ENCODE measurements at regions not wholly inside any gene's neighbourhood (a gene's known extent, or its start where the extent isn't known, plus 50 kb on each side); places are given as distances from the start of the nearest gene placed in this dataset.

GRCh38 chr5:56432321-56432720, 199.2 kb upstream of the ANKRD55 start:
- no peaks in the 10 kb centered on the region for H3K36me3 ChIP-seq (ENCODE audit: control insufficient read depth in 4 of 4, insufficient read depth in 4 of 4, low read length in 3 of 4)
- H3K27ac ChIP-seq (ENCODE audit: insufficient read depth in 1 of 2, low read depth in 1 of 2, low read length in 2 of 2, poor library complexity in 1 of 2, severe bottlenecking in 2 of 2) = no peak overlapping the region
- H3K4me1 ChIP-seq (ENCODE audit: control extremely low read depth in 1 of 4, control insufficient read depth in 4 of 4, insufficient read depth in 4 of 4, low read length in 3 of 4) = no peaks in the 10 kb centered on the region
- H3K27me3 ChIP-seq (replicated peaks in 2 of 5; ENCODE audit: control insufficient read depth in 4 of 5, insufficient read depth in 5 of 5, low read length in 4 of 5) = no peaks in the 10 kb centered on the region
- no peak overlapping the region for H3K4me3 ChIP-seq (ENCODE audit: control insufficient read depth in 1 of 7, extremely low read depth in 1 of 7, insufficient read depth in 4 of 7, low read depth in 2 of 7, low read length in 6 of 7)
- H3K9me3 ChIP-seq (ENCODE audit: control extremely low read depth in 1 of 5, control insufficient read depth in 4 of 5, insufficient read depth in 2 of 5, low read depth in 1 of 5, low read length in 4 of 5) = no peaks in the 10 kb centered on the region
- CTCF ChIA-PET = no interaction called here
- POLR2A ChIA-PET = interaction anchor here (0.6 kb wide), 1 partner anchor 30 kb away, joined by 3 read pairs; no protein-coding TSS in a partner anchor
- DNase-seq = no peak

DNA sequence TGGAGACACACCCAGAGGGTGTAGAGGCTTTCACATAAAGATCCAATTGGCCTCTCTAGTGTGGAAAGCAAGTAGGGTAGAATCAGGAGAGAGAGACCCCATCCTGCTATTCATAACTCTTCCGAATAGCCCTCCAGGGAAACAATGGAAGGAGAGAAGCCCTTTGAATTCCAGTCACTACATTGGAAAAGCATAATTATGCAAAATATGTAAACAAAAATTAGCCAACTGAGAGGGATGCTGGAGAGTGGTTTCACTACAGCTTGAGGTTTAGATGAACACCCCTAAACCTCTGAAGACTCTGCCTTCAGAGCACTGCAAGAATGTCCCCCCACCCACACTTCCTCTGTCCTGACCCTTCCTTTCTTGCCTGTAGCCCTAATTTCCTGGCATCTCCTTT, 197.3 kb upstream of the ANKRD55 start:
- no peaks in the 10 kb centered on the region for H3K4me1 ChIP-seq (ENCODE audit: control extremely low read depth in 1 of 4, control insufficient read depth in 4 of 4, insufficient read depth in 4 of 4, low read length in 3 of 4)
- CTCF ChIA-PET = no interaction called here
- DNase-seq = no peak
- no peaks in the 10 kb centered on the region for H3K36me3 ChIP-seq (ENCODE audit: control insufficient read depth in 4 of 4, insufficient read depth in 4 of 4, low read length in 3 of 4)
- WGBS (ENCODE audit: insufficient coverage) = no CpG with 5 or more reads among the region's 1 CpG
- POLR2A ChIA-PET = no interaction called here
- no peak overlapping the region for H3K27ac ChIP-seq (ENCODE audit: insufficient read depth in 1 of 2, low read depth in 1 of 2, low read length in 2 of 2, poor library complexity in 1 of 2, severe bottlenecking in 2 of 2)
- H3K9me3 ChIP-seq (ENCODE audit: control extremely low read depth in 1 of 5, control insufficient read depth in 4 of 5, insufficient read depth in 2 of 5, low read depth in 1 of 5, low read length in 4 of 5) = no peaks in the 10 kb centered on the region
- no peaks in the 10 kb centered on the region for H3K27me3 ChIP-seq (replicated peaks in 2 of 5; ENCODE audit: control insufficient read depth in 4 of 5, insufficient read depth in 5 of 5, low read length in 4 of 5)
- H3K4me3 ChIP-seq (ENCODE audit: control insufficient read depth in 1 of 7, extremely low read depth in 1 of 7, insufficient read depth in 4 of 7, low read depth in 2 of 7, low read length in 6 of 7) = no peak overlapping the region

DNA sequence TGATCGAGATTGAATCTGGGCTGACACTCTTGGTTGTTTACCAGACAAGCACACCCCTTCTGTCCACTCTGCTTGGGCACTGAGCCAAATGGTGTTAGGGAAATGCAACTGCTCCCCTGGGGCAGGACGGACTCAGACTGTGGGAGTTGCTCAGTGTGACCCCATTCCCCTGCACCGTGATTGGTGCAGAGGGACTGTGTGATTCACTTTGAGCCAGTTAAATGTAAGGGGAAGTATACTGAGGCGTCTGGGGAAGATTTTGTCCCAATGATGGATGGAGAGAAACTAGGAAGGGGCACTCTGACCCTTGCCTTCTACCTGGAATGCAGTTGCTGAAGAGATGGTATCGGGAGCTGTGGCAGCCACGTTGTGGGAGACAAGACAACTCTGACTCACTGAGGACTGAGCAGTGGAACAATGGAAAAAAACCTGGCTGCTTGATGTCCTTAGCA, 196.0 kb upstream of the ANKRD55 start:
- WGBS (ENCODE audit: insufficient coverage) = 97% methylated on average over 6 of the region's 6 CpGs
- POLR2A ChIA-PET = no interaction called here

GRCh38 chr5:56426693-56427092, 193.6 kb upstream of the ANKRD55 start:
- POLR2A ChIA-PET = no interaction called here
- Histone ChIP-seq H3K27me3 (replicated peaks in 2 of 5; ENCODE audit: control insufficient read depth in 4 of 5, insufficient read depth in 5 of 5, low read length in 4 of 5) (no peaks in the 10 kb centered on the region), H3K4me3 (ENCODE audit: control insufficient read depth in 1 of 7, extremely low read depth in 1 of 7, insufficient read depth in 4 of 7, low read depth in 2 of 7, low read length in 6 of 7) (no peak overlapping the region), H3K9me3 (ENCODE audit: control extremely low read depth in 1 of 5, control insufficient read depth in 4 of 5, insufficient read depth in 2 of 5, low read depth in 1 of 5, low read length in 4 of 5) (peaks cover 0 to 11% (median 3%) of the 10 kb centered on the region in 5 experiments), H3K36me3 (ENCODE audit: control insufficient read depth in 4 of 4, insufficient read depth in 4 of 4, low read length in 3 of 4) (no peaks in the 10 kb centered on the region), H3K4me1 (ENCODE audit: control extremely low read depth in 1 of 4, control insufficient read depth in 4 of 4, insufficient read depth in 4 of 4, low read length in 3 of 4) (no peaks in the 10 kb centered on the region), H3K27ac (ENCODE audit: insufficient read depth in 1 of 2, low read depth in 1 of 2, low read length in 2 of 2, poor library complexity in 1 of 2, severe bottlenecking in 2 of 2) (no peak overlapping the region)
- CTCF ChIA-PET = interaction anchor here (1.6 kb wide), 1 partner anchor 15 kb away, joined by 5 read pairs; no protein-coding TSS in a partner anchor
- 97% methylated on average over 4 of the region's 4 CpGs for WGBS (ENCODE audit: insufficient coverage)
- DNase-seq = no peak

More for the DNA sequence above, 196.0 kb upstream of the ANKRD55 start:
- Histone ChIP-seq H3K9me3 (ENCODE audit: control extremely low read depth in 1 of 5, control insufficient read depth in 4 of 5, insufficient read depth in 2 of 5, low read depth in 1 of 5, low read length in 4 of 5) (no peaks in the 10 kb centered on the region), H3K27ac (ENCODE audit: insufficient read depth in 1 of 2, low read depth in 1 of 2, low read length in 2 of 2, poor library complexity in 1 of 2, severe bottlenecking in 2 of 2) (no peak overlapping the region), H3K27me3 (replicated peaks in 2 of 5; ENCODE audit: control insufficient read depth in 4 of 5, insufficient read depth in 5 of 5, low read length in 4 of 5) (no peaks in the 10 kb centered on the region), H3K4me1 (ENCODE audit: control extremely low read depth in 1 of 4, control insufficient read depth in 4 of 4, insufficient read depth in 4 of 4, low read length in 3 of 4) (no peaks in the 10 kb centered on the region), H3K36me3 (ENCODE audit: control insufficient read depth in 4 of 4, insufficient read depth in 4 of 4, low read length in 3 of 4) (no peaks in the 10 kb centered on the region), H3K4me3 (ENCODE audit: control insufficient read depth in 1 of 7, extremely low read depth in 1 of 7, insufficient read depth in 4 of 7, low read depth in 2 of 7, low read length in 6 of 7) (no peak overlapping the region)
- CTCF ChIA-PET = no interaction called here
- no peak for DNase-seq

DNA sequence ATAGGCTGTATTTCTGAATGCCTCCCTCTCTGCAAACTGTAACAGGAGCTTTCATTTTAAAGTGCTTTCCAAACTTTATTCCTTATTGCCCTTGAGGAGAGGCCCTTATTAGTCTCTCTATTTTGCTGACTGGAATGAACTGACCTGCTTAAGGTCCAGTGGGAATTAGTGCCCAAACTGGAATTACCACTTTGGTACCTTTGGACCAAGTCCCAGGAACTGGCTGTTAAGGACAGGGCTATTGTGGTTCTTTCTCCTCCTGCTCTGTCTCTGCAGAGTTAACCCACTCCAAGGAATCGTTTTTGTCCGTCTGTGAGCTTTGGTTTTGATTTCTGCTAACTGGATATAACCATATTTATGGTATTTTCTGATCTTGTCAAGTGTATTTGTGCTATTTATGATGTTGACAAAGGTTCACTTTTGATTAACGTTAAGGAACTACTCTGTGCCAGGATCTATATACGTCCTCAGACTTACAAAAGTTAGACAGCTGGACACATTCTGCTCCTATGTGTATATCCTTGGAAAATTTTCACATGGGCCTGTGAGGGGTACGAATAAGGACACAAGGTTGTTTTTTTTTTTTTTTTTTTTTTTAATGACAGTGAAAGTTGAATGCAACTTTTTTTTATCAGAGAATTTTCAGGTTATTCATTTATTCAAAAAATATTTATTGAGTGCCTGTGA, 189.1 kb upstream of the ANKRD55 start:
- Histone ChIP-seq H3K36me3 (ENCODE audit: control insufficient read depth in 4 of 4, insufficient read depth in 4 of 4, low read length in 3 of 4) (no peaks in the 10 kb centered on the region), H3K4me3 (ENCODE audit: control insufficient read depth in 1 of 7, extremely low read depth in 1 of 7, insufficient read depth in 4 of 7, low read depth in 2 of 7, low read length in 6 of 7) (no peak overlapping the region), H3K27me3 (replicated peaks in 2 of 5; ENCODE audit: control insufficient read depth in 4 of 5, insufficient read depth in 5 of 5, low read length in 4 of 5) (no peaks in the 10 kb centered on the region), H3K27ac (ENCODE audit: insufficient read depth in 1 of 2, low read depth in 1 of 2, low read length in 2 of 2, poor library complexity in 1 of 2, severe bottlenecking in 2 of 2) (no peak overlapping the region), H3K4me1 (ENCODE audit: control extremely low read depth in 1 of 4, control insufficient read depth in 4 of 4, insufficient read depth in 4 of 4, low read length in 3 of 4) (no peaks in the 10 kb centered on the region), H3K9me3 (ENCODE audit: control extremely low read depth in 1 of 5, control insufficient read depth in 4 of 5, insufficient read depth in 2 of 5, low read depth in 1 of 5, low read length in 4 of 5) (peaks cover 0 to 41% (median 7%) of the 10 kb centered on the region in 5 experiments)
- CTCF ChIA-PET = interaction anchor here (0.6 to 1.5 kb wide), 2 partner anchors 9 to 1565 kb away, joined by 3 to 4 read pairs; no protein-coding TSS in a partner anchor
- DNase-seq = no peak
- POLR2A ChIA-PET = no interaction called here
- 100% methylated on average over 2 of the region's 5 CpGs for WGBS (ENCODE audit: insufficient coverage)

GRCh38 chr5:56421246-56422075, 188.3 kb upstream of the ANKRD55 start:
- Histone ChIP-seq H3K4me3 (ENCODE audit: control insufficient read depth in 1 of 7, extremely low read depth in 1 of 7, insufficient read depth in 4 of 7, low read depth in 2 of 7, low read length in 6 of 7) (no peak overlapping the region), H3K4me1 (ENCODE audit: control extremely low read depth in 1 of 4, control insufficient read depth in 4 of 4, insufficient read depth in 4 of 4, low read length in 3 of 4) (peaks cover 0 to under 1% (median 0%) of the 10 kb centered on the region in 4 experiments), H3K36me3 (ENCODE audit: control insufficient read depth in 4 of 4, insufficient read depth in 4 of 4, low read length in 3 of 4) (no peaks in the 10 kb centered on the region), H3K27me3 (replicated peaks in 2 of 5; ENCODE audit: control insufficient read depth in 4 of 5, insufficient read depth in 5 of 5, low read length in 4 of 5) (no peaks in the 10 kb centered on the region), H3K9me3 (ENCODE audit: control extremely low read depth in 1 of 5, control insufficient read depth in 4 of 5, insufficient read depth in 2 of 5, low read depth in 1 of 5, low read length in 4 of 5) (peaks cover 0 to 41% (median 7%) of the 10 kb centered on the region in 5 experiments), H3K27ac (ENCODE audit: insufficient read depth in 1 of 2, low read depth in 1 of 2, low read length in 2 of 2, poor library complexity in 1 of 2, severe bottlenecking in 2 of 2) (no peak overlapping the region)
- DNase-seq = no peak
- POLR2A ChIA-PET = no interaction called here
- CTCF ChIA-PET = interaction anchor here (1.5 kb wide), 1 partner anchor 8 kb away, joined by 3 read pairs; no protein-coding TSS in a partner anchor
- WGBS (ENCODE audit: insufficient coverage) = 97% methylated on average over 3 of the region's 6 CpGs

- CTCF ChIA-PET = no interaction called here
- POLR2A ChIA-PET = no interaction called here
- DNase-seq = no peak
- peaks cover 0 to 12% (median 6%) of the 10 kb centered on the region in 4 experiments for H3K4me1 ChIP-seq (ENCODE audit: control extremely low read depth in 1 of 4, control insufficient read depth in 4 of 4, insufficient read depth in 4 of 4, low read length in 3 of 4)
- H3K27ac ChIP-seq (ENCODE audit: insufficient read depth in 1 of 2, low read depth in 1 of 2, low read length in 2 of 2, poor library complexity in 1 of 2, severe bottlenecking in 2 of 2) = no peak overlapping the region
- H3K4me3 ChIP-seq (ENCODE audit: control insufficient read depth in 1 of 7, extremely low read depth in 1 of 7, insufficient read depth in 4 of 7, low read depth in 2 of 7, low read length in 6 of 7) = no peak overlapping the region
- no peaks in the 10 kb centered on the region for H3K36me3 ChIP-seq (ENCODE audit: control insufficient read depth in 4 of 4, insufficient read depth in 4 of 4, low read length in 3 of 4)
- no peaks in the 10 kb centered on the region for H3K27me3 ChIP-seq (replicated peaks in 2 of 5; ENCODE audit: control insufficient read depth in 4 of 5, insufficient read depth in 5 of 5, low read length in 4 of 5)
- H3K9me3 ChIP-seq (ENCODE audit: control extremely low read depth in 1 of 5, control insufficient read depth in 4 of 5, insufficient read depth in 2 of 5, low read depth in 1 of 5, low read length in 4 of 5) = peaks cover 0 to 41% (median 7%) of the 10 kb centered on the region in 5 experiments
These were observed 187.2 kb upstream of the ANKRD55 start for GRCh38 chr5:56420323-56420722.
